Calu3 (cell line): ENCODE measurements at regions not wholly inside any gene's neighbourhood (a gene's known extent, or its start where the extent isn't known, plus 50 kb on each side); places are given as distances from the start of the nearest gene placed in this dataset.
"Not testable (repeated sequence)": the region's sequence is repeated elsewhere in the genome, so short reads cannot be mapped to it uniquely, and the experiment has no call there.

Source experiments
- BruUV-seq: library from RNA; stranded (reverse); fragments of 400-500 nt; replicated peaks from 2 replicates; lab custom pipeline; 2021; lab: Mats Ljungman, UMichigan
- CTCF ChIA-PET: fragments of 300-600 bp; sonication (Branson Sonifier 250); formaldehyde crosslinking; loops from one replicate; lab custom pipeline; 2022; ENCODE audit warnings: antibody characterized with exemption; lab: Charles Lee
- DNase-seq: peaks from one replicate; pipeline ENCODE4 v3.0.0; 2022
- H3K27ac Mint-ChIP-seq: one replicate; pipeline ENCODE4 v1.8.0; 2022; ENCODE audit warnings: mixed read lengths; ENCODE audit not compliant: unreplicated experiment
- H3K27me3 Mint-ChIP-seq: one replicate; pipeline ENCODE4 v1.8.0; 2022; ENCODE audit warnings: mixed read lengths; ENCODE audit not compliant: unreplicated experiment
- H3K36me3 Mint-ChIP-seq: one replicate; pipeline ENCODE4 v1.8.0; 2022; ENCODE audit warnings: mild to moderate bottlenecking, moderate library complexity, mixed read lengths; ENCODE audit not compliant: insufficient read depth, unreplicated experiment
- H3K4me1 Mint-ChIP-seq: one replicate; pipeline ENCODE4 v1.8.0; 2022; ENCODE audit warnings: mild to moderate bottlenecking, low read depth, mixed read lengths; ENCODE audit not compliant: unreplicated experiment
- H3K4me3 Mint-ChIP-seq: one replicate; pipeline ENCODE4 v1.8.0; 2022; ENCODE audit warnings: mild to moderate bottlenecking, low read depth, moderate library complexity, mixed read lengths; ENCODE audit not compliant: unreplicated experiment
- H3K9me3 Mint-ChIP-seq: one replicate; pipeline ENCODE4 v1.8.0; 2022; ENCODE audit warnings: low read depth, mixed read lengths; ENCODE audit not compliant: unreplicated experiment
- intact Hi-C: fragments of 100-400 bp; cut with micrococcal nuclease; formaldehyde crosslinking; loops from one replicate; pipeline ENCODE4 v1.10.0; 2022; ENCODE audit not compliant: unreplicated experiment
- TF ChIP-seq, protein P1 (sequence below): fragments of 200-600 bp; IDR thresholded peaks from one replicate; pipeline ENCODE4 v1.8.0; 2022; ENCODE audit warnings: antibody characterized with exemption; ENCODE audit not compliant: unreplicated experiment

DNA sequence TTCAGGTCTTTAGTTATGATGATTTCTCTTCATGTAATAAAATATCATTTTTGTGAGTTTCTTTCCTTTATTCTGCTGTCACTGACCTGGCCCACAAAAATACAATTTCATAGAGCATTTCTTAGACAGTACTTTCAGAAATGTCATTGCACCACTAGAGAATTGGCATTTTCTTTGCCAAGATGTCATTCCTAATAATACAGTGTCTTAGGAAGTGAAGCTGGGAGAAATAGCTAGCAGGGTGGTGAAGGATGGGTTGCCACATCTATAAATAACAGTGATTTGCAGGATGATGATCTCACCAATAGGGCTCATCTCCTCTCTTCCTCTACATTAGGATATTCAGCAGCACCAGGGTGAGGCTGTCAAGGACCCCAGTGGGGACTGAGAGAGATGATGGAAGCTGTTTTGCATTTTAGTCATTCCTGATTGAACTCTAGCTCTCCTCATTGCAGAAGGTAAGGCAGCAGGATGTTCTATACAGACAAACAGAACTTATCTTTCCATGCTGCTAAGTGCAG, 452.1 kb downstream of the NXPH1 start:
- Mint-ChIP-seq H3K36me3 (no peaks in the 10 kb centered on the region), H3K27ac (no peak overlapping the region), H3K27me3 (no peaks in the 10 kb centered on the region), H3K4me1 (peaks cover 9% of the 10 kb centered on the region), H3K4me3 (no peak overlapping the region), H3K9me3 (peaks cover 3% of the 10 kb centered on the region)
- intact Hi-C loops = no loop called here
- TF ChIP-seq, protein P1, sequence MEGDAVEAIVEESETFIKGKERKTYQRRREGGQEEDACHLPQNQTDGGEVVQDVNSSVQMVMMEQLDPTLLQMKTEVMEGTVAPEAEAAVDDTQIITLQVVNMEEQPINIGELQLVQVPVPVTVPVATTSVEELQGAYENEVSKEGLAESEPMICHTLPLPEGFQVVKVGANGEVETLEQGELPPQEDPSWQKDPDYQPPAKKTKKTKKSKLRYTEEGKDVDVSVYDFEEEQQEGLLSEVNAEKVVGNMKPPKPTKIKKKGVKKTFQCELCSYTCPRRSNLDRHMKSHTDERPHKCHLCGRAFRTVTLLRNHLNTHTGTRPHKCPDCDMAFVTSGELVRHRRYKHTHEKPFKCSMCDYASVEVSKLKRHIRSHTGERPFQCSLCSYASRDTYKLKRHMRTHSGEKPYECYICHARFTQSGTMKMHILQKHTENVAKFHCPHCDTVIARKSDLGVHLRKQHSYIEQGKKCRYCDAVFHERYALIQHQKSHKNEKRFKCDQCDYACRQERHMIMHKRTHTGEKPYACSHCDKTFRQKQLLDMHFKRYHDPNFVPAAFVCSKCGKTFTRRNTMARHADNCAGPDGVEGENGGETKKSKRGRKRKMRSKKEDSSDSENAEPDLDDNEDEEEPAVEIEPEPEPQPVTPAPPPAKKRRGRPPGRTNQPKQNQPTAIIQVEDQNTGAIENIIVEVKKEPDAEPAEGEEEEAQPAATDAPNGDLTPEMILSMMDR = no peak
- CTCF ChIA-PET = no interaction called here
- BruUV-seq = no TSS peak
- no peak for DNase-seq

DNA sequence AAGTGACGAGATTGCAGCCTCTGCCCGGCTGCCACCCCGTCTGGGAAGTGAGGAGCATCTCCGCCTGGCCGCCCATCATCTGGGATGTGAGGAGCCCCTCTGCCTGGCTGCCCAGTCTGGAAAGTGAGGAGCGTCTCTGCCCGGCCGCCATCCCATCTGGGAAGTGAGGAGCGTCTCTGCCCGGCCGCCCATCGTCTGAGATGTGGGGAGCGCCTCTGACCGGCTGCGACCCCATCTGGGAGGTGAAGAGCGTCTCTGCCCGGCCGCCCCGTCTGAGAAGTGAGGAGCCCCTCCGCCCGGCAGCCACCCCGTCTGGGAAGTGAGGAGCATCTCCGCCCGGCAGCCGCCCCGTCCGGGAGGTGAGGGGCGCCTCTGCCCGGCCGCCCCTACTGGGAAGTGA, 456.9 kb downstream of the NXPH1 start:
- H3K4me1 Mint-ChIP-seq, H3K27ac Mint-ChIP-seq, H3K27me3 Mint-ChIP-seq, H3K9me3 Mint-ChIP-seq, H3K4me3 Mint-ChIP-seq, DNase-seq, BruUV-seq, H3K36me3 Mint-ChIP-seq, intact Hi-C loops: not testable (repeated sequence)
- CTCF ChIA-PET = interaction anchor here (0.6 to 0.7 kb wide), 2 partner anchors 81 to 757 kb away, joined by 3 read pairs; no protein-coding TSS in a partner anchor

DNA sequence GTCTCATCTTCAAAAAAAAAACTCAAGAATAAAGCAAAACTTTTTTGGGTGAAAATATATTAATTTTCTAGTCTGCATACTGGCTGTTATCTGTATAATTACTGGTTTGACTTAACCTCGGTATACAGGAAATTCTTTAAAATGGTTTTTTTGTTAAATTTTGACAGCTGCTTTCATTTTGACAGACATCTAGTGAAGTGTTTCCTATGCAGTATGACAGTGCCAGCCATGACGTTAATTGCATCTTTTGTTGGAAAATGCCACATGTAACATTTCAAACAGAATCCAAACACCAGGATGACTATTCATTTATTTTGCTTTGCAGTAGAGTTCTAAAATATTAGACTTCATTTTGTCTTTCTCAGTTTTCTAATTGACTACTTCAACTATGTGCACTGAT, 460.4 kb downstream of the NXPH1 start:
- intact Hi-C loops = no loop called here
- no peak for DNase-seq
- BruUV-seq = no TSS peak
- H3K27me3 Mint-ChIP-seq = no peaks in the 10 kb centered on the region
- TF ChIP-seq, protein P1 = no peak
- CTCF ChIA-PET = no interaction called here
- H3K4me1 Mint-ChIP-seq = no peaks in the 10 kb centered on the region
- H3K9me3 Mint-ChIP-seq = no peaks in the 10 kb centered on the region
- H3K27ac Mint-ChIP-seq = no peak overlapping the region
- no peaks in the 10 kb centered on the region for H3K36me3 Mint-ChIP-seq
- no peak overlapping the region for H3K4me3 Mint-ChIP-seq

DNA sequence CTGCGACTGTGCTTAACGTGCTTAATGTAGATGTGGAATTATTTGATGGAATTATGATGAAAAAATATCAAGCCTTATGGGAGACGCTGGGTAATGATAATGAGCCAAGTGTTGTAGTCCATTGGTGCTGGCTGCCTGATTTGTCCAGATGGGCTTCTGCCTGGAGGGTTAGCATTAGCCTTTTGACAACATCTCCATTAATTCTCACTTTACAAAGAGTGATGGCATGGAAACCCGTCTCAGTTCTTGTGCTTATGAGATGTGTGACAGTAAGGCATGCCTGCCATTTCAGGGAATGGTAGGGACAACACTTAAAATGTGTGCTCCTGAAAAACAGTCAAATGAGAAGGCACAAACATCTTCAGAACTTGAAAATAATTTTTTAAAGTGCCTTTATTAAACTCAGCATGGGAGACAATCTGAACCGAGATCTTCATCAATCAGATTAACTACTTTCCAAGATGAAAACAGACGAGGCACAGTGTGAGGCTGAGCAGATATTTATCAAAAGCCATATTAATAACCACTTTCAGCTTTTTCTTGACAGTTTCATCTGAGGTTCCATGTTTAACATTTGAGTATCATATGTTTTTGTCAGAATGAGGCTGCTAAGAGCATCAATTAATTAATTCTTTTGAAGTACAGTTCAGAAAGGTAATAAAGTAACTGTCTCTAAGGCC, 473.1 kb downstream of the NXPH1 start:
- no peaks in the 10 kb centered on the region for H3K9me3 Mint-ChIP-seq
- DNase-seq = no peak
- H3K4me1 Mint-ChIP-seq = no peaks in the 10 kb centered on the region
- intact Hi-C loops = no loop called here
- H3K27ac Mint-ChIP-seq = no peak overlapping the region
- no peak overlapping the region for H3K4me3 Mint-ChIP-seq
- BruUV-seq = no TSS peak
- H3K36me3 Mint-ChIP-seq = no peaks in the 10 kb centered on the region
- H3K27me3 Mint-ChIP-seq = no peaks in the 10 kb centered on the region
- CTCF ChIA-PET = no interaction called here
- TF ChIP-seq, protein P1 = no peak

DNA sequence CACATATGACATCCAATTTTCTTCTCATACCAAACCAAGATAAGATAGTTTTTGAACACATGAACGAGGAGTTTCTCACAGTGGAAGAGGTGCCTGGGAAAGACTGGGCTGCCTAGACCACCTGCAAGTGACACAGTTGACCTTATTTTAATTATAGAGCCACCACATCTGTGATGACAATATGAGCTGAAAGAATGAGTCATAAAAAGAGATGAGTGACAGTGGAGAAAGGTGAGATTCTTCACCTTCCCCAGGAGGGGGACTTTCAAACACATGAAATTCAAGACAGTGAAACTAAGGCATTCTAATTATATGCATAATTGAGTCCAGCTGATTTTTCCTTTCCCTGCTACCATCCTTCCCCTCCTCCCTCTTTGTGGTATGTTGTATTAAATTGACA, 475.5 kb downstream of the NXPH1 start:
- TF ChIP-seq, protein P1 = no peak
- Mint-ChIP-seq H3K9me3 (no peaks in the 10 kb centered on the region), H3K4me1 (no peaks in the 10 kb centered on the region), H3K27me3 (no peaks in the 10 kb centered on the region), H3K4me3 (no peak overlapping the region), H3K27ac (no peak overlapping the region), H3K36me3 (no peaks in the 10 kb centered on the region)
- CTCF ChIA-PET = no interaction called here
- no TSS peak for BruUV-seq
- no peak for DNase-seq
- intact Hi-C loops = no loop called here
